ENCODE measurements at regions not wholly inside any gene's neighbourhood (a gene's known extent, or its start where the extent isn't known, plus 50 kb on each side); places are given as distances from the start of the nearest gene placed in this dataset.

- Histone ChIP-seq H3K36me3 (no peaks in the 10 kb centered on the region), H3K4me3 (no peak overlapping the region), H3K27ac (no peak overlapping the region), H3K27me3 (no peaks in the 10 kb centered on the region), H3K9me3 (no peaks in the 10 kb centered on the region), H3K4me1 (no peaks in the 10 kb centered on the region)
- TF ChIP-seq CTCF (IDR thresholded peaks at IDR 0.05) (no peak), POLR2A (IDR thresholded peaks at IDR 0.05) (no peak), POLR2AphosphoS5 (IDR thresholded peaks at IDR 0.05; ENCODE audit: insufficient read depth in 1 of 2, low read depth in 1 of 2) (no peak)
- DNase-seq (ENCODE audit: extremely low spot score in 2 of 2) = no peak
- intact Hi-C loops (cut with DNase I) = no loop called here
These were observed 1361.7 kb upstream of the CDH9 start for GRCh38 chr5:28400076-28400475.

- intact Hi-C loops (cut with DNase I) = no loop called here
- H3K9me3 ChIP-seq = no peaks in the 10 kb centered on the region
- no peak overlapping the region for H3K4me3 ChIP-seq
- no peak overlapping the region for H3K27ac ChIP-seq
- DNase-seq (ENCODE audit: extremely low spot score in 2 of 2) = no peak
- no peaks in the 10 kb centered on the region for H3K27me3 ChIP-seq
- no peaks in the 10 kb centered on the region for H3K4me1 ChIP-seq
- no peaks in the 10 kb centered on the region for H3K36me3 ChIP-seq
- TF ChIP-seq POLR2A (IDR thresholded peaks at IDR 0.05) (no peak), CTCF (IDR thresholded peaks at IDR 0.05) (no peak), POLR2AphosphoS5 (IDR thresholded peaks at IDR 0.05; ENCODE audit: insufficient read depth in 1 of 2, low read depth in 1 of 2) (no peak)
These were observed 1360.8 kb upstream of the CDH9 start for GRCh38 chr5:28399211-28399610.

GRCh38 chr5:28398185-28398584 is 1359.8 kb upstream of the CDH9 start:
- Histone ChIP-seq H3K4me3 (no peak overlapping the region), H3K27ac (no peak overlapping the region), H3K4me1 (no peaks in the 10 kb centered on the region), H3K27me3 (no peaks in the 10 kb centered on the region), H3K36me3 (no peaks in the 10 kb centered on the region), H3K9me3 (no peaks in the 10 kb centered on the region)
- intact Hi-C loops (cut with DNase I) = no loop called here
- TF ChIP-seq POLR2A (IDR thresholded peaks at IDR 0.05) (no peak), CTCF (IDR thresholded peaks at IDR 0.05) (no peak), POLR2AphosphoS5 (IDR thresholded peaks at IDR 0.05; ENCODE audit: insufficient read depth in 1 of 2, low read depth in 1 of 2) (no peak)
- DNase-seq (ENCODE audit: extremely low spot score in 2 of 2) = no peak

- Histone ChIP-seq H3K27ac (no peak overlapping the region), H3K9me3 (no peaks in the 10 kb centered on the region), H3K4me1 (no peaks in the 10 kb centered on the region), H3K4me3 (no peak overlapping the region), H3K36me3 (no peaks in the 10 kb centered on the region), H3K27me3 (no peaks in the 10 kb centered on the region)
- TF ChIP-seq CTCF (IDR thresholded peaks at IDR 0.05) (no peak), POLR2A (IDR thresholded peaks at IDR 0.05) (no peak), POLR2AphosphoS5 (IDR thresholded peaks at IDR 0.05; ENCODE audit: insufficient read depth in 1 of 2, low read depth in 1 of 2) (no peak)
- intact Hi-C loops (cut with DNase I) = no loop called here
- DNase-seq (ENCODE audit: extremely low spot score in 2 of 2) = no peak
These were observed 1359.1 kb upstream of the CDH9 start for GRCh38 chr5:28397502-28397941.

- intact Hi-C loops (cut with DNase I) = no loop called here
- no peaks in the 10 kb centered on the region for H3K36me3 ChIP-seq
- H3K4me1 ChIP-seq = no peaks in the 10 kb centered on the region
- no peak overlapping the region for H3K27ac ChIP-seq
- no peaks in the 10 kb centered on the region for H3K27me3 ChIP-seq
- no peaks in the 10 kb centered on the region for H3K9me3 ChIP-seq
- no peak for TF ChIP-seq POLR2AphosphoS5 (IDR thresholded peaks at IDR 0.05; ENCODE audit: insufficient read depth in 1 of 2, low read depth in 1 of 2)
- TF ChIP-seq POLR2A (IDR thresholded peaks at IDR 0.05) = no peak
- no peak for TF ChIP-seq CTCF (IDR thresholded peaks at IDR 0.05)
- H3K4me3 ChIP-seq = no peak overlapping the region
- DNase-seq (ENCODE audit: extremely low spot score in 2 of 2) = no peak
These were observed 1352.9 kb upstream of the CDH9 start for GRCh38 chr5:28391277-28391676.
